ENCODE measurements at regions not wholly inside any gene's neighbourhood (a gene's known extent, or its start where the extent isn't known, plus 50 kb on each side); places are given as distances from the start of the nearest gene placed in this dataset.

DNA sequence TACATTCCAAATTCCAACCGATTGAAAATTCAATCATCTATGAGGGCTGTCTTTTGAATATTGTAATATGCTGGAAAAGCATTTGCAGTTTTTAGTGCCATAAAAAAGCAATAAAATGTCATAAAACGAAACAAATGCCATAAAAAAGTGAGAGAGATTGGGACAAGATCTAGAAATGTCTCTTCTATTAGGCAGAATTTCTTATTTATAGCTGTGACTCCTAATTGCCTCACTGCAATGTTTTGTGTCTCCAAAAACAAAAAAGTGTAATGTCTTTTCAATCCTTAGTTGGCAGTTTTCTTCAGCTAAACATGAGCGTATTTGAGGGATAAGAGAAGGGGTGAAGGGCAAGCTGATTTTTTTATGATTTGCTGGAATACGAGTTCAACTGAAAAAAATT, 153.9 kb downstream of the NAF1 start:
- Histone ChIP-seq H3K4me3 (no peak overlapping the region), H3K36me3 (replicated peaks in 1 of 2) (no peaks in the 10 kb centered on the region)
- WGBS, 4 donors, result 49 to 53% (median 51%) methylated on average over 4 of the region's 4 CpGs

DNA sequence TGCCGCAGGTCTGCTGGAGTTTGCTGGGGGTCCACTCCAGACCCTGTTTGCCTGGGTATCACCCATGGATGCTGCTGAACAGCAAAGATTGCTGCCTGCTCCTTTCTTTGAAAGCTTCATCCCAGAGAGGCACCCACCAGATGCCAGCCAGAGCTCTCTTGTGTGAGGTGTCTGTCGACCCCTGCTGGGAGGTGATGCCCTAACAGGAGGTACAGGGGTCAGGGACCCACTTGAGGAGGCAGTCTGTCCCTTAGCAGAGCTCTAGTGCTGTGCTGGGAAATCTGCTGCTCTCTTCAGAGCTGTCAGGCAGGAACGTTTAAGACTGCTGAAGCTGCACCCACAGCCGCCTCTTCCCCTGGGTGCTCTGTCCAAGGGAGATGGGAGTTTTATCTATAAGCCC, 162.7 kb downstream of the NAF1 start:
- no peaks in the 10 kb centered on the region for H3K9me3 ChIP-seq (replicated peaks in 1 of 3)
- no peak for DNase-seq
- H3K27ac ChIP-seq, result no peak overlapping the region
- no peak overlapping the region for H3K4me3 ChIP-seq
- WGBS, 4 donors, result 59 to 87% (median 77%) methylated on average over 2 to 4 of the region's 4 CpGs
- intact Hi-C loops (cut with DNase I), result no loop called here
- H3K4me1 ChIP-seq (replicated peaks in 1 of 2), result no peaks in the 10 kb centered on the region
- TF ChIP-seq CTCF (IDR thresholded peaks at IDR 0.05) (no peak), POLR2A (IDR thresholded peaks at IDR 0.05) (no peak)
- H3K36me3 ChIP-seq (replicated peaks in 1 of 2), result no peaks in the 10 kb centered on the region
- H3K27me3 ChIP-seq, result no peaks in the 10 kb centered on the region

More for the DNA sequence above, 153.9 kb downstream of the NAF1 start:
- Histone ChIP-seq H3K27me3 (no peaks in the 10 kb centered on the region), H3K9me3 (replicated peaks in 1 of 3) (no peaks in the 10 kb centered on the region), H3K4me1 (replicated peaks in 1 of 2) (no peaks in the 10 kb centered on the region), H3K27ac (no peak overlapping the region)
- TF ChIP-seq POLR2A (IDR thresholded peaks at IDR 0.05), result no peak
- TF ChIP-seq CTCF (IDR thresholded peaks at IDR 0.05), result no peak
- intact Hi-C loops (cut with DNase I), result no loop called here
- no peak for DNase-seq

DNA sequence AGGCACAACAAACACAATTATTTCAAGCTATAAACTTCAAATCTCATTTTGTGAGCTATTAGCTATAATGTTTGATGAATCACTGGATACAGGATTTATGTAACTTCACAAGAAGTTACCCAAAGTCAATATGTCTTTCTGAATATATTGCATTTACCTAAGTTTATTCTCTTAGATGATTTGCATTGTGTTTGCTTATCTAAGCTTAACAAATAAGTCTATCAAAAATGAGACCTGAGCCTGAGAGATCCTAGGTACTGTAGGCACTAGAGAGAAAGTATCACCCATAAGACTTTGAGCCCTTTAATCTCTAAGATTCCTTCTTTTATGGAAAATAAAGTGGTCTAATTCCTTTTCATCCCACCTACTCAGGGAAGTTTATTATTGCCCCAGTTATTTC, 178.2 kb downstream of the NAF1 start:
- no peak overlapping the region for H3K27ac ChIP-seq
- intact Hi-C loops (cut with DNase I), result no loop called here
- no peaks in the 10 kb centered on the region for H3K4me1 ChIP-seq (replicated peaks in 1 of 2)
- no peak for TF ChIP-seq CTCF (IDR thresholded peaks at IDR 0.05)
- no peak for TF ChIP-seq POLR2A (IDR thresholded peaks at IDR 0.05)
- no peaks in the 10 kb centered on the region for H3K27me3 ChIP-seq
- no peak overlapping the region for H3K4me3 ChIP-seq
- H3K36me3 ChIP-seq (replicated peaks in 1 of 2), result no peaks in the 10 kb centered on the region
- no peaks in the 10 kb centered on the region for H3K9me3 ChIP-seq (replicated peaks in 1 of 3)
- DNase-seq, result no peak

DNA sequence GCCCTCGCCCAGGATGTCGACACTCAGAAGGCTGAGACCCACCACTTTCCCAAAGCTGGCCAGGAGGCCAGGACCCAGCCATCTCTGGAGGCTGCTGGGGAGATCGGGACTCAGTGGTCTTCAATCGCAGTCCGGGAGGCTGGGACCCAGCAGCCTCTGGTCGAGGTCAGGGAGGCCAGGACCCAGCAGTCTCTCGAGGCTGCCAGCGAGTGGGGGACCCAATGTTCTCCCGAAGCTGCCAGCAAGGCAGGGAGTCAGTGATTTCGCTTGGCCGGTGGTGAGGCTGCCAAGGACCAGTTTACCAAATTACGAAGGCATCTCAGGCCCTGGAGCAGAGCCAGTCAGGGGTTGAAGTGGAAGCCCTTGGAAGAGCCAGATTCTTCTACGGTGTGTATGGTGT, 181.6 kb downstream of the NAF1 start:
- no peaks in the 10 kb centered on the region for H3K36me3 ChIP-seq (replicated peaks in 1 of 2)
- no peak for DNase-seq
- no peaks in the 10 kb centered on the region for H3K4me1 ChIP-seq (replicated peaks in 1 of 2)
- TF ChIP-seq POLR2A (IDR thresholded peaks at IDR 0.05) (no peak), CTCF (IDR thresholded peaks at IDR 0.05) (no peak)
- intact Hi-C loops (cut with DNase I), result no loop called here
- H3K4me3 ChIP-seq, result no peak overlapping the region
- H3K27ac ChIP-seq, result no peak overlapping the region
- WGBS, 4 donors, result 83 to 91% (median 87%) methylated on average over 4 to 13 of the region's 13 CpGs
- no peaks in the 10 kb centered on the region for H3K9me3 ChIP-seq (replicated peaks in 1 of 3)
- no peaks in the 10 kb centered on the region for H3K27me3 ChIP-seq

Measured in adrenal gland (tissue), 9 donors.